HG03064 (cell line): ENCODE measurements at regions not wholly inside any gene's neighbourhood (a gene's known extent, or its start where the extent isn't known, plus 50 kb on each side); places are given as distances from the start of the nearest gene placed in this dataset.

Source experiments
- ATAC-seq: cut with Tn5 transposase; IDR thresholded peaks from one replicate; pipeline ENCODE4 v1.9.1; 2021; ENCODE audit warnings: low read depth; ENCODE audit not compliant: unreplicated experiment

- no peak for ATAC-seq
Measured at GRCh38 chr13:88932950-88933349, 1261.8 kb downstream of the SLITRK5 start.

- ATAC-seq, result no peak
Measured at GRCh38 chr13:88937384-88937783, 1266.2 kb downstream of the SLITRK5 start.

GRCh38 chr13:88945793-88946192 is 1274.6 kb downstream of the SLITRK5 start:
- no peak for ATAC-seq

GRCh38 chr13:88948501-88948900 is 1277.3 kb downstream of the SLITRK5 start:
- no peak for ATAC-seq

GRCh38 chr13:88958821-88959220 is 1287.7 kb downstream of the SLITRK5 start:
- no peak for ATAC-seq

GRCh38 chr13:88976466-88976865 is 1305.3 kb downstream of the SLITRK5 start:
- ATAC-seq, result no peak

- no peak for ATAC-seq
Measured at GRCh38 chr13:88978607-88979006, 1307.4 kb downstream of the SLITRK5 start.

GRCh38 chr13:88979465-88980175 is 1308.4 kb downstream of the SLITRK5 start:
- ATAC-seq, result no peak

GRCh38 chr13:89003656-89004055 is 1332.5 kb downstream of the SLITRK5 start:
- no peak for ATAC-seq

- ATAC-seq, result no peak
Measured at GRCh38 chr13:89011615-89012014, 1340.4 kb downstream of the SLITRK5 start.

GRCh38 chr13:89027694-89028306 is 1356.6 kb downstream of the SLITRK5 start:
- ATAC-seq, result no peak

- ATAC-seq, result no peak
Measured at GRCh38 chr13:89029062-89029461, 1357.9 kb downstream of the SLITRK5 start.

- no peak for ATAC-seq
Measured at GRCh38 chr13:89034015-89034414, 1362.8 kb downstream of the SLITRK5 start.

- no peak for ATAC-seq
Measured at GRCh38 chr13:89052699-89053098, 1381.5 kb downstream of the SLITRK5 start.

GRCh38 chr13:89053418-89053817 is 1382.2 kb downstream of the SLITRK5 start:
- no peak for ATAC-seq

GRCh38 chr13:89057274-89057673 is 1386.1 kb downstream of the SLITRK5 start:
- ATAC-seq, result no peak

GRCh38 chr13:89057862-89058261 is 1386.7 kb downstream of the SLITRK5 start:
- no peak for ATAC-seq

- no peak for ATAC-seq
Measured at GRCh38 chr13:89061821-89062220, 1390.7 kb downstream of the SLITRK5 start.

GRCh38 chr13:89066868-89067466 is 1395.8 kb downstream of the SLITRK5 start:
- ATAC-seq, result peak; percentile 70

- no peak for ATAC-seq
Measured at GRCh38 chr13:89072979-89073378, 1401.8 kb downstream of the SLITRK5 start.

- no peak for ATAC-seq
Measured at GRCh38 chr13:89076622-89077021, 1405.5 kb downstream of the SLITRK5 start.

- no peak for ATAC-seq
Measured at GRCh38 chr13:89082623-89083022, 1411.5 kb downstream of the SLITRK5 start.
